Prostate gland (tissue), 2 donors: ENCODE measurements at regions not wholly inside any gene's neighbourhood (a gene's known extent, or its start where the extent isn't known, plus 50 kb on each side); places are given as distances from the start of the nearest gene placed in this dataset.

Experiments used
- DNase-seq: peaks from one replicate; pipeline ENCODE4 v3.0.0-alpha.2; 2019; ENCODE audit warnings: low spot score
- H3K27ac ChIP-seq, 2 donors: fragments of 200-600 bp; sonication (generic); 2 replicates each; pipeline ENCODE4 v1.5.1; 2017 to 2019
- H3K27me3 ChIP-seq: fragments of 200-600 bp; sonication (generic); replicated peaks from 2 replicates; pipeline ENCODE4 v1.5.1; 2019; ENCODE audit not compliant: insufficient read depth
- H3K36me3 ChIP-seq, 2 donors: fragments of 200-600 bp; sonication (generic); 1 replicate in 1 of 2; 2 replicates in 1 of 2; pipeline versions ENCODE4 v1.5.1 to v1.8.1; 2017 to 2019
- H3K4me1 ChIP-seq: fragments of 200-600 bp; sonication (generic); replicated peaks from 2 replicates; pipeline ENCODE4 v1.5.1; 2019
- H3K4me3 ChIP-seq, 2 donors: fragments of 200-600 bp; sonication (generic); 2 replicates each; pipeline ENCODE4 v1.5.1; 2017 to 2019
- H3K9me3 ChIP-seq: fragments of 200-600 bp; sonication (generic); 2 replicates; pipeline ENCODE4 v1.5.1; 2017
- POLR2A ChIP-seq: fragments of 450-650 bp; IDR thresholded peaks from one replicate; pipeline ENCODE4 v1.6.1; 2016; ENCODE audit warnings: antibody characterized with exemption, mild to moderate bottlenecking
- POLR2AphosphoS5 ChIP-seq: sonication (generic); formaldehyde crosslinking; IDR thresholded peaks from one replicate; pipeline ENCODE4 v1.6.1; 2017; ENCODE audit warnings: antibody characterized with exemption
- WGBS: methylation state at CpG from one replicate; pipeline ENCODE4 v1.1.5; 2018; 5-methylcytosine and 5-hydroxymethylcytosine counted together
- intact Hi-C: fragments of 100-400 bp; cut with DNase I; formaldehyde crosslinking; loops from one replicate; pipeline ENCODE4 v1.14.2; 2022
- TF ChIP-seq, protein P1 (sequence below), 4 experiments: fragments of 200-600 bp in 2 of 4; fragments of 450-650 bp in 2 of 4; sonication (generic) in 2 of 4; IDR thresholded peaks; 1 replicate in 3 of 4; 2 replicates in 1 of 4; pipeline ENCODE4 v1.5.1; 2016 to 2019; ENCODE audit warnings: antibody characterized with exemption in 4 of 4, mild to moderate bottlenecking in 2 of 4, moderate library complexity in 2 of 4

GRCh38 chr6:1127597-1128288 lies 184.2 kb upstream of the FOXQ1 start:
- Histone ChIP-seq H3K36me3 (no peaks in the 10 kb centered on the region), H3K4me3 (no peak overlapping the region), H3K9me3 (no peaks in the 10 kb centered on the region), H3K27me3 (no peaks in the 10 kb centered on the region), H3K4me1 (no peaks in the 10 kb centered on the region), H3K27ac (no peak overlapping the region)
- TF ChIP-seq POLR2AphosphoS5 (no peak), POLR2A (no peak)
- TF ChIP-seq, protein P1, sequence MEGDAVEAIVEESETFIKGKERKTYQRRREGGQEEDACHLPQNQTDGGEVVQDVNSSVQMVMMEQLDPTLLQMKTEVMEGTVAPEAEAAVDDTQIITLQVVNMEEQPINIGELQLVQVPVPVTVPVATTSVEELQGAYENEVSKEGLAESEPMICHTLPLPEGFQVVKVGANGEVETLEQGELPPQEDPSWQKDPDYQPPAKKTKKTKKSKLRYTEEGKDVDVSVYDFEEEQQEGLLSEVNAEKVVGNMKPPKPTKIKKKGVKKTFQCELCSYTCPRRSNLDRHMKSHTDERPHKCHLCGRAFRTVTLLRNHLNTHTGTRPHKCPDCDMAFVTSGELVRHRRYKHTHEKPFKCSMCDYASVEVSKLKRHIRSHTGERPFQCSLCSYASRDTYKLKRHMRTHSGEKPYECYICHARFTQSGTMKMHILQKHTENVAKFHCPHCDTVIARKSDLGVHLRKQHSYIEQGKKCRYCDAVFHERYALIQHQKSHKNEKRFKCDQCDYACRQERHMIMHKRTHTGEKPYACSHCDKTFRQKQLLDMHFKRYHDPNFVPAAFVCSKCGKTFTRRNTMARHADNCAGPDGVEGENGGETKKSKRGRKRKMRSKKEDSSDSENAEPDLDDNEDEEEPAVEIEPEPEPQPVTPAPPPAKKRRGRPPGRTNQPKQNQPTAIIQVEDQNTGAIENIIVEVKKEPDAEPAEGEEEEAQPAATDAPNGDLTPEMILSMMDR (IDR thresholded peaks at IDR 0.05): no peak
- no peak for DNase-seq
- intact Hi-C loops: no loop called here
- 94% methylated on average over 12 of the region's 12 CpGs for WGBS

- intact Hi-C loops: no loop called here
- H3K36me3 ChIP-seq: no peaks in the 10 kb centered on the region
- H3K4me3 ChIP-seq: no peak overlapping the region
- no peaks in the 10 kb centered on the region for H3K4me1 ChIP-seq
- no peak for DNase-seq
- no peaks in the 10 kb centered on the region for H3K9me3 ChIP-seq
- 95% methylated on average over 9 of the region's 9 CpGs for WGBS
- TF ChIP-seq, protein P1 (IDR thresholded peaks at IDR 0.05): no peak
- no peak for TF ChIP-seq POLR2AphosphoS5
- TF ChIP-seq POLR2A: no peak
- no peak overlapping the region for H3K27ac ChIP-seq
- no peaks in the 10 kb centered on the region for H3K27me3 ChIP-seq
Observed at GRCh38 chr6:1127129-1127528, 184.8 kb upstream of the FOXQ1 start.

- WGBS: 92% methylated on average over 7 of the region's 7 CpGs
- H3K4me1 ChIP-seq: no peaks in the 10 kb centered on the region
- no peak for DNase-seq
- intact Hi-C loops: no loop called here
- no peaks in the 10 kb centered on the region for H3K36me3 ChIP-seq
- TF ChIP-seq POLR2AphosphoS5 (no peak), POLR2A (no peak)
- TF ChIP-seq, protein P1 (IDR thresholded peaks at IDR 0.05): no peak
- H3K27ac ChIP-seq: no peak overlapping the region
- H3K4me3 ChIP-seq: no peak overlapping the region
- no peaks in the 10 kb centered on the region for H3K9me3 ChIP-seq
- H3K27me3 ChIP-seq: no peaks in the 10 kb centered on the region
Observed at GRCh38 chr6:1126036-1126435, 185.9 kb upstream of the FOXQ1 start.

DNA sequence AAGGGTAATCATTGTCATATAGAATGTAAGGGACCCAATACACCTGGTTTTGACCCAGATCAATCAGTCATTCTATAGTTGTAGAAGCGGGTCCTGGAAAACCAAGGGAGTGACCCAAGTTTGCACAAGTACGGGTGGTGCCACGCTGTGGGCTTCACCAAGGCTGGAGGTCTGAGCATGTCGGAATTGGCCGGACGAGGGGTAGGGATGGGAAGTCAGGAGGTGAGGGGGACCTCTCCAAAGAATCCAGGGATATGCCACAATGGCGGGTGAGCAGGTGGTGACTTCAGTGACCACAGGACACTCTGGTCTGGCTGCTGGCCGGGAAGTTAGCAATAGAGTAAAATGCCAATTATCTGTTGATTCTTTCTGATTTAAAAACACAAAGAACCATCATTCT lies 186.6 kb upstream of the FOXQ1 start:
- 82% methylated on average over 8 of the region's 8 CpGs for WGBS

More for the DNA sequence above, 186.6 kb upstream of the FOXQ1 start:
- Histone ChIP-seq H3K27ac (no peak overlapping the region), H3K36me3 (no peaks in the 10 kb centered on the region), H3K4me3 (no peak overlapping the region), H3K9me3 (no peaks in the 10 kb centered on the region), H3K27me3 (no peaks in the 10 kb centered on the region), H3K4me1 (no peaks in the 10 kb centered on the region)
- no peak for TF ChIP-seq POLR2AphosphoS5
- TF ChIP-seq, protein P1 (IDR thresholded peaks at IDR 0.05): no peak
- no peak for TF ChIP-seq POLR2A
- intact Hi-C loops: no loop called here
- no peak for DNase-seq
